ENCODE measurements at regions not wholly inside any gene's neighbourhood (a gene's known extent, or its start where the extent isn't known, plus 50 kb on each side); places are given as distances from the start of the nearest gene placed in this dataset.
"Not testable (repeated sequence)": the region's sequence is repeated elsewhere in the genome, so short reads cannot be mapped to it uniquely, and the experiment has no call there.

- no peak for DNase-seq
These were observed 298.7 kb upstream of the NCAM1 start for GRCh38 chr11:112662554-112662953.

DNA sequence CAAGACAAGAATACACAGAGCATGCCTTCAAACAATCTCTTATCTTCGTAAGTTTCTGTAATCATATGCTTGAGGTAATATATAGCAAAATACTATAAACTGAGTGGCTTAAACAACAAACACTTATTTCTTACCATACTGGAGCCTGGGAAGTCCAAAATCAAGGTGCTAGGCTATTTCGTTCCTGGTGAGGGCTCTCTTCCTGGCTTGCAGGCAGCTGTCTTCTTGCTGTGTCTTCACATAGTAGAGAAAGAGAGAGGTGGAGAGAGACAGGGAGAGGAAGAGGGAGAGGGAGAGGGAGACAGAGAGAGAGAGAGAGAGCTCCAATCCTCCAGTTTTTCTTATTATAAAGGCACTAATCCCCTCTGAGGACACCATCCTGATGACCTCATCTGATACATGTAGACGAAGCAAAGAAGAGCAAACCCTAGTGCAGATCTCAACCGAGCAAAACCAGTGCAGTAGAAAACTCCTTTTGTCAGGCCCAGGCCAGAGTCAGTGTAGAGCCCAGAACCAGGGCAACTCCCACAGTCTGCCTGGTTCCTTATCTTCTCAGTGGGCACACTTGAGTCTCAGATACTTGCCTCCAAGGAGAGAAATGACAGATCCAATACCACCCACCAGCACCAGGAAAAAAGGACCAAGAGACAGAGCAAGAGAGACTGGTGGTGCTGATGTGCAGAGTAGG lies 297.1 kb upstream of the NCAM1 start:
- DNase-seq, result no peak

GRCh38 chr11:112665291-112665690 lies 295.9 kb upstream of the NCAM1 start:
- no peak for DNase-seq

DNA sequence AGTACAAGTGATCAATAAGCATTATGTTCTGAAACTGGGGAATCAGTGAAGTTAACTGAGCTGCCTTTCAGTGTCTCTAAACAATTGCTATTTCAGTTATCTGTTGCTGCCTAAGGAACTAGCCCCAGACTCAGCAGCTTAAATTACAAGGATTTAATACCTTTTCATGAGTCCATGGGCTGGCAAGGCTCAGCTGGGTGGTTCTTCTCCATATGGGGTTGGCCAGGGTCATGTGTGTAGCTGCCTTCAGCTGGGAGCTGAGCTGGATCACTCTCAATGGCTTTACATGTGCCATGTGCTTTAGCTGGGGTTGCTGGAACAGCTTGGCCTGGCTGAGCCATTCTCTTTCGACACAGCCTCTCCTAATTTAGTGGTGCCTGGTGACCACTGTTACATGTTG lies 295.0 kb upstream of the NCAM1 start:
- no peak for DNase-seq

GRCh38 chr11:112670806-112671570 lies 290.2 kb upstream of the NCAM1 start:
- DNase-seq, result no peak

- not testable (repeated sequence) for DNase-seq
These were observed 287.8 kb upstream of the NCAM1 start for GRCh38 chr11:112673401-112673800.

DNA sequence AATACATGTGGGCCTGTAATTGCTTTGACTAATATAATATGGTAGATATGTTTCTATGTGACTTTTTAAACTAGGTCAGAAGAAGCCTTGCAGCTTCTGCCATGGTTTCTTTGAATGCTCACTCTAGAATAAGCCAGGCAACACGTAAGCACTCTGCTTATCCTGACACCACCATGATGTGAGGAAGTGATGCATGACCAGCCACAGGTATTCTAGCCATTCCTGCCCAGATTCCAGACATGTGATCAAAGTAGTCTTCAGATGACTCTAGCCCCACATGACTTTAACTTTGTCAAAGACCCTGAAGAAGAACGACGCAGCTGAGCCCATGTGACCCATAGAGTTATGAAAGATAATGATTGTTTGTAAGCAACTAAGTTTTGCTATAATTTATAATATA lies 276.1 kb upstream of the NCAM1 start:
- no peak for DNase-seq

GRCh38 chr11:112689851-112690250 lies 271.4 kb upstream of the NCAM1 start:
- no peak for DNase-seq

- no peak for DNase-seq
These were observed 267.4 kb upstream of the NCAM1 start for GRCh38 chr11:112693781-112694180.

DNA sequence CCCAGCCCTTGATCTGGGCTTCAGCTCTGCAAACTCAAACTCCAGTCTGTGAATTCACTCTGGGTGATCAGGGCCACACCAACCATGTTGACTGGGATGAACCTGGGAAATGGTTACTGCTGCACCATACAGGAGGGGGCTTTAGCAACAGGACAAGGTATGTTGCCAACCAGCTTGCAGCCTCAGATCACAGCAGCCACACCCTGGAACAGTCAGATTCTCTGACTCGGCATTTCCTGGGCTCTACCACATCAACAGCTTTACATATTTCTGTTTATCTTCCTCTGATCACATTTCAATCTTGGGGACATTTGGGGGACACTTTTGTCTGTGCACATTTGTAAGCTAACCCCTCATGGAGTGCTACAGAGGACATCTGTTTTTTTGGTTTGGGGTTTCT lies 267.0 kb upstream of the NCAM1 start:
- DNase-seq, result no peak

DNA sequence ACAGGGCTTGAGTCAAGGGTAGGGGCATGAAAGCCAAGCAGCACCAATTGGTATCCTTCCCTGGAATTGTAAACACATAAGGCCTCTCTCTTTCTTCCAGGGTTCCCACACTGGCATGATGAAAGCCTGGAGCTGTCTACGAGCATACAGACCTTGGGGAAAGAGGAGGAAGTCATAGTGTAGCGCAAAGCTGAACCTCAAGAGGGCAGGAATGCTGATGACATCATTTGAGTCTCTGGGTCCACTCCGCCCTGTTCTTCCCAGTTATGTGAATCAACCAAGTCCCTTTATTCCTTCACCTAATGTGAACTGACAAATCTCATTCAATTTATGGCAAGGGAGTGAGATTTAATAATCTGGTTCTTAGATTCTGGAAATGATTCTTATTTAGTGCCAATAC lies 266.4 kb upstream of the NCAM1 start:
- DNase-seq, result no peak

GRCh38 chr11:112697391-112698178 lies 263.6 kb upstream of the NCAM1 start:
- no peak for DNase-seq

- no peak for DNase-seq
These were observed 256.1 kb upstream of the NCAM1 start for GRCh38 chr11:112705148-112705547.

- no peak for DNase-seq
These were observed 254.4 kb upstream of the NCAM1 start for GRCh38 chr11:112706863-112707262.

DNA sequence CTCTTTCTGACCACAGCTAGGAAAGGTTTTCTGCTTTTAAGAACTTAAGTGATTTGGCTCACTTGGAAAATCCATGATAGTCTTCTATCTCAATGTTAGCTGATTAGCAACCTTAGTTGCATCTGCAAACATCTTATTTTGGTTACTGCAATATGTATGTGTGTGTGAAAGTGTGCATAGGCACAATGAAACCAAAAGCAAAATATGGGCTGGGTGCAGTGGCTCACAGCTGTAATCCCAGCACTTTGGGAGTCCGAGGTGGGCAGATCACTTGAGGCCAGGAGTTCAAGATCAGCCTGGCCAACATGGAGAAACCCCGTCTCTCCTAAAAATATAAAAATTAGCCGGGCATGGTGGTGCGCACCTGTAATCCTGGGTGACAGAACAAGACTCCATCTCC lies 246.9 kb upstream of the NCAM1 start:
- not testable (repeated sequence) for DNase-seq

DNA sequence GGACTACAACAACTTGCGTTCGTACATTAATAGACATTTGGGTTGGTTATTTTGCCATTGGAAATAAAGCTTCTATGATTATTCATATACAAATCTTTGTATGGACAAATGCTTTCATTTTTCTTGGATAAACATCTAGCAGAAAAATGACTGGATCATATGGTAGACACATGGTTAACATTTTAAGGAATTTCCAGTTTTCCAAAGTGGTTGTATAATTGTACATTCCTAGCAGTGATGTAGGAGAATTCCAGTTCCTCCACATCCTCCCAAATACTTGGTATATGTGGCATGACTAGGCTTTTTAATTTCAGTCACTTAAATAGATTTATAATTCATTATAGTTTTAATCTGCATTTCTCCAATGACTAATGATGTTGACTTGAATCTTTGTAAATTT lies 246.2 kb upstream of the NCAM1 start:
- DNase-seq, result no peak

DNA sequence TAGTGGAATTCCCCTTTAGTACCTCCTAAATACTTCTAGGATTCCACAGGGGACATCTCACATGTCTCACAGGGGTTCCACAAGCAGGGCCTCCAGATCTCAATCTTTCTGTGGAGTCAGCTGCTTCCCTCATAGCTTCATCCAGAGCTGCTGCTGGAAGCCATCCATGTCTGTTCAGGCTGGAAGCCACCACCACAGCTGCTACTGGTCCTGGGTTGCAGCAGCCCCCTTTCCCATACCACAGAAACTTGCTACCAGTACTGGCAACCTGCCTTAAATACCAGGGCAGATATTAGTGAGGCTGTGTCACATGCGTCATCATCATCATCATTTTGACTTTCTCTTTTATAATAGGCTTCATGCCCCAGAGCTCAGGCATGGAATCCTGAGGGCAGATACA lies 242.7 kb upstream of the NCAM1 start:
- DNase-seq, result no peak

- DNase-seq, result no peak
These were observed 241.3 kb upstream of the NCAM1 start for GRCh38 chr11:112719736-112720525.

DNA sequence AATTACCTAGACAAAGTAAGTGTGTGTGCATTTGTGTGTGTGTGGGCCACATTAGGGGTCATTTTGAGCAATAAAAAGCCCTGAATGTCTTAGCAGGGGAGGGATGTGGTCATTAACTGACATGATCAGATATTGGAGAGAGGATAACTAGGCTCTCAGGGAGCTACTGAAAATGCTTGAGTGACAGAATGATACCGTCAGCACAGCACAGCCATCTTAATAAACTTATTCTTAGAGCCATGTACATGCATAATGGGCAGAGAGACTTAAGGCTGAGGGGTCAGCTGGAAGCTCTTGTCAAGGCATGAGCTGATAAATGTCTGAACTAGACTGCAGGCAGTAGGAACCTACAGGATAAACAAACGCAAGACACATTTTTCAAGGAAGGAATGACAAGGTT lies 239.1 kb upstream of the NCAM1 start:
- no peak for DNase-seq

GRCh38 chr11:112722876-112723275 lies 238.3 kb upstream of the NCAM1 start:
- no peak for DNase-seq

GRCh38 chr11:112723676-112724495 lies 237.3 kb upstream of the NCAM1 start:
- no peak for DNase-seq

- no peak for DNase-seq
These were observed 236.8 kb upstream of the NCAM1 start for GRCh38 chr11:112724496-112724790.

Measured in NCI-H1048 (cell line).